HUES64 (cell line): ENCODE measurements at regions not wholly inside any gene's neighbourhood (a gene's known extent, or its start where the extent isn't known, plus 50 kb on each side); places are given as distances from the start of the nearest gene placed in this dataset.

Experiments
- H3K27ac ChIP-seq: 2 replicates; pipeline ENCODE4 v1.7.0; 2013; ENCODE audit warnings: low read depth, low read length, inconsistent platforms
- H3K27me3 ChIP-seq: 2 replicates; pipeline ENCODE4 v1.6.1; 2013; ENCODE audit warnings: mild to moderate bottlenecking, low read length; ENCODE audit not compliant: insufficient read depth
- H3K36me3 ChIP-seq: 2 replicates; pipeline ENCODE4 v1.6.1; 2013; ENCODE audit warnings: mild to moderate bottlenecking, low read length; ENCODE audit not compliant: insufficient read depth
- H3K4me1 ChIP-seq: 2 replicates; pipeline ENCODE4 v1.6.1; 2013; ENCODE audit warnings: mild to moderate bottlenecking, low read length, moderate library complexity; ENCODE audit not compliant: insufficient read depth
- H3K4me3 ChIP-seq: 2 replicates; pipeline ENCODE4 v1.5.1; 2013; ENCODE audit warnings: mild to moderate bottlenecking, low read length, moderate library complexity
- H3K9ac ChIP-seq: 2 replicates; pipeline ENCODE4 v1.6.1; 2013; ENCODE audit warnings: mild to moderate bottlenecking, low read depth, low read length
- H3K9me3 ChIP-seq: 2 replicates; pipeline ENCODE4 v1.6.1; 2013; ENCODE audit warnings: low read depth, low read length; ENCODE audit not compliant: insufficient read depth
- WGBS: fragments of 150-250, 120-280 bp; methylation state at CpG from one replicate; pipeline ENCODE4 v1.1.7; 2013; ENCODE audit warnings: missing lambda C conversion rate; 5-methylcytosine and 5-hydroxymethylcytosine counted together

DNA sequence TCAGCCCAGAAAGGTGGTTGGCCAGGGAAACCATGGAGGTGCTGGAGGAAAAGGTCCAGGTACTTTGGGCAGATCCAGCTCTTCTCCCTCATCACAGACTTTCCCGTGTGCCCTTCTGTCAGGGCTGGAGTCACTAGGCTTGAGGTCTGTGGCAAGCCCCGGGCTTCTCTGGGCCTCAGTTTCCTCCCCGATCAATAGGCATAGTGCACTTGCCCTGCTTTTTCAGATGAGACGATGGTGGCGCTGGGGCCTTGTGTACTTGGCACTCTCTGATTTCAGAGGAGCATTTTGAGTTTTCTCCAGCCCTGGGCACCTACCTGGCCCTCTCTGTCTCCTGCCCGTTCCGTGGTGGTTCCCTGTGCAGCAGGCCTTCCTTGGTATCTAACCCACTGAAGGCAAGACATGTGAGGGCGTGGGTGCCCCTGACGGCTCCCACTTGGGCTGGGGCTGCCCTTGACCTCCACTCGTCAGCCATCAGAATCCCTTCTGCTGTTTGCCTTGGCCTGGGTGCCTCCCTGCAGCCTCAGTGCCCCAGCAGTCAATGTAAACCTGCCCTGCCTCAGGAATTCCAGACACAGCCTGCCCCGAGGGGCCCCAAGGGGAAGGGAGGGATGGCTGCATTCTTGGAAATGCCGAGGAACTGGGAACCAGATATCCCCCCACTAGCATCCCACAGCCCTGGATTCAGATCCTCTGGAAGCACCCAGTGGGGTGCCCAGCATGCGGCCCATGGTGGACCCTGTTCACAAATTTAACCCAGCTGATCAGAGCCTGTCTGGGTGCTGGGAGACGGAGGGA is 66.3 kb upstream of the COL5A1 start:
- Histone ChIP-seq H3K27ac (no peak overlapping the region), H3K4me1 (no peaks in the 10 kb centered on the region), H3K27me3 (no peaks in the 10 kb centered on the region), H3K9me3 (no peaks in the 10 kb centered on the region), H3K4me3 (no peak overlapping the region), H3K9ac (no peak overlapping the region), H3K36me3 (no peaks in the 10 kb centered on the region)
- 85% methylated on average over 14 of the region's 14 CpGs for WGBS

DNA sequence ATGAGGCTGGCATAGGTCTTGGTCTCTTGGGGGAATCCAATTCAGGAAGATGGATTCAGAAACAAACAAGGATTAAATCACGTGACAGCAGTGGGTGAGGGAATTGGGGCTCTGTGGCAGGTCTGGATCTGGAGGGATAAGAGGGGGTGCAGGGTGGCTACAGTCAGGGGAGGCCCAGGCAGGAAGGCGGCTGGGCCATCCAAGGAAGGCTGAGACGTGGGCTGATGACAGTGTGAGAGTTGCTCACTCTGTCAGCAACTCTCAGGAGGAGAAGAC is 65.8 kb upstream of the COL5A1 start:
- Histone ChIP-seq H3K27me3 (no peaks in the 10 kb centered on the region), H3K9me3 (0 out of 2 replicates have a peak, but pooled peaks cover under 1% of the 10 kb centered on the region), H3K9ac (no peak overlapping the region), H3K36me3 (no peaks in the 10 kb centered on the region), H3K4me3 (no peak overlapping the region), H3K27ac (no peak overlapping the region), H3K4me1 (no peaks in the 10 kb centered on the region)
- 78% methylated on average over 3 of the region's 3 CpGs for WGBS

DNA sequence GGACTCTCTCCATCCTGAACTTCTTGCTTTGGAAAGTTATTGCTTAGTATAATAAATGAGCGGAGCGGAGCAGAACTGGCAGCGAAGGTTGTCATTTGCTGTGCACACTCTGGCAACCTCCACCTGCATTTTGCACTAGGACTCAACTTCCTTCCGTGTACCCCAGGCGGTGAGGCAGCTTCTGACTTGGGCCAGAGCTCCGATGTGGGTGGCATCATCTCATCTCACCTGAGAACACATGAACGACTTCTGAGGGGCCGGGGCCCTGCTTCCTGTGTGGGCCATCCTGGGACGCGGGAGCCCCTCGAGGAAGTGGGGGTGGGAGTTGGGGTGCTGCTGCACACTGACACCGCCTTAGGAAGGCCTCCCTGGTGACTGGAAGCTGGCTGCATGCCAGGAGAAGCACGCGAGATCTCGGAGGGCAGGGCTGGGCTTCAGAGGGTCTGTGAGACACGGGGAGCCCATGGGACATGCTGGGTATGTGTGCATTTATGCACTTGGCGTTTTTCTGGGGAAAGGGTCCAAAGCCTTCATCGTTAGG is 56.5 kb upstream of the COL5A1 start:
- Histone ChIP-seq H3K27ac (no peak overlapping the region), H3K9me3 (0 out of 2 replicates have a peak, but pooled peaks cover 4% of the 10 kb centered on the region), H3K27me3 (no peaks in the 10 kb centered on the region), H3K4me1 (no peaks in the 10 kb centered on the region), H3K4me3 (no peak overlapping the region), H3K36me3 (no peaks in the 10 kb centered on the region), H3K9ac (no peak overlapping the region)
- 89% methylated on average over 18 of the region's 18 CpGs for WGBS

DNA sequence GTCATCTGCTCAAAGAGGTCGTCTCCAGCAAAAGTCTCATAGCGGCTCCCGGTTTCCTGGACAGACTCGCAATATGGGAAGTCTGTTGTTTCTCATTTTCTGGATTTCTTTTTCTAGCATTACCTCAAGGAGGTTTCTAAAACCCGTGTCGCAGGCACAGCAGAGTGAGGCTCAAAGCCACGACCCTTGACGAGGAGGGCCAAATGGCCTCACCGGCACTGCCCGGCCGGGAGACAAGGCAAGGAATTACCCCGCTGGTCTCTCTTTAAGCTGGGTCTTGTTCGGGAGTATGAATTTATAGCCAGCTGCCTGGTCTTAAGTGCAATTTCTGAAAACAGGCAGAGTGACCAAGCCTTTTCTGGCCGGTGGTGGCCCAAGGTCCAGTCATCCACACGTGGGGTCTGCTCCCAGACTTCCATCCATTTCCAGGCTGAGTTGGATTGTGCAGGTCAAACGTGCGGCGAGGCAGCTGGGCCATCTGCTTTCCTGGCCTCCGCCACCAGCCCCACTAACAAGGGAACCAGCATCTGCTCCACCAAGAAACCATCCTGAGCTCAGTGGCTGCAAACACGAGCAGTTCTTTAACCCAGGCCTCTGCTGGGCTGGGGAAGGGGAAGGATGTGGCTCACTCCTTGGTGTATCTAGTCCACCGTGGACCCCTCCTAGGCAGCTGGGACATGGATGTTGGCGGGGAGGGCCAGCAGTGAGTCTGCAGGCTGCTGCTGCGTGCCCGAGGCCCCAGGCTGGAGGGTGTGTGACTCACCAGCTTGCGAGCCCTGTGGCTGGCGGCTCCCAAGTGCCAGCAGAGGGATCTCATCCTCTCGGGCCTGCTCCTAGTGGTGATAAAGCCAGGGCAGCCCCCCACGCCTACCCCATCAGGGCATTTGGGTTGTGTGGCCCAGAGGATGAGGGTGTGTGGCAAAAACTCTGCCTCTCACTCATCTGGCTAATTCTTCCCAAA is 55.6 kb upstream of the COL5A1 start:
- Histone ChIP-seq H3K9me3 (0 out of 2 replicates have a peak, but pooled peaks cover 1% of the 10 kb centered on the region), H3K4me1 (no peaks in the 10 kb centered on the region), H3K36me3 (no peaks in the 10 kb centered on the region), H3K27me3 (no peaks in the 10 kb centered on the region), H3K4me3 (no peak overlapping the region), H3K27ac (no peak overlapping the region), H3K9ac (no peak overlapping the region)
- 92% methylated on average over 28 of the region's 28 CpGs for WGBS

DNA sequence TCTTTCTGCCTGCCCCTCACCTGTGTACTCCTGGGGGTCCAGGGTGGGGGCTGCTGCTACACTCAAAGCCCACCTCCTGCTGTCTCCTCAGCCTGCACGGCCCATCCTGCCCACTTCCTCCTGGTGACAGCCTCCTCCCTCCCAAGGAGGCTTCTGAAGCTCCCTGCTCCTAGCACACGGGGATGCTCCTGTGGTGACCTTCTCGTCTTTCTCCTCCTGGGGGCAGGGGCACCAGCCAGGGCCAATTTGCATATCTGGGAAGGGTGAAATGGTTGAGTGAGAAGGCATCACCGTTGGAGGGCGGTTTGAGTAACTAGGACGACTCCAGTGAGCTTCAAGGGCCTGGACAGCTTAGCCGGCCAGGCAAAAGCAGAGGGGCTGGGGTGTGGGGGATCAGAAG is 51.9 kb upstream of the COL5A1 start:
- 47% methylated on average over 7 of the region's 7 CpGs for WGBS
- no peak overlapping the region for H3K4me3 ChIP-seq
- H3K9ac ChIP-seq, result no peak overlapping the region
- no peaks in the 10 kb centered on the region for H3K9me3 ChIP-seq
- no peaks in the 10 kb centered on the region for H3K27me3 ChIP-seq
- H3K27ac ChIP-seq, result no peak overlapping the region
- H3K36me3 ChIP-seq, result no peaks in the 10 kb centered on the region
- H3K4me1 ChIP-seq, result no peaks in the 10 kb centered on the region; the same call in 1 of the 2 replicates

DNA sequence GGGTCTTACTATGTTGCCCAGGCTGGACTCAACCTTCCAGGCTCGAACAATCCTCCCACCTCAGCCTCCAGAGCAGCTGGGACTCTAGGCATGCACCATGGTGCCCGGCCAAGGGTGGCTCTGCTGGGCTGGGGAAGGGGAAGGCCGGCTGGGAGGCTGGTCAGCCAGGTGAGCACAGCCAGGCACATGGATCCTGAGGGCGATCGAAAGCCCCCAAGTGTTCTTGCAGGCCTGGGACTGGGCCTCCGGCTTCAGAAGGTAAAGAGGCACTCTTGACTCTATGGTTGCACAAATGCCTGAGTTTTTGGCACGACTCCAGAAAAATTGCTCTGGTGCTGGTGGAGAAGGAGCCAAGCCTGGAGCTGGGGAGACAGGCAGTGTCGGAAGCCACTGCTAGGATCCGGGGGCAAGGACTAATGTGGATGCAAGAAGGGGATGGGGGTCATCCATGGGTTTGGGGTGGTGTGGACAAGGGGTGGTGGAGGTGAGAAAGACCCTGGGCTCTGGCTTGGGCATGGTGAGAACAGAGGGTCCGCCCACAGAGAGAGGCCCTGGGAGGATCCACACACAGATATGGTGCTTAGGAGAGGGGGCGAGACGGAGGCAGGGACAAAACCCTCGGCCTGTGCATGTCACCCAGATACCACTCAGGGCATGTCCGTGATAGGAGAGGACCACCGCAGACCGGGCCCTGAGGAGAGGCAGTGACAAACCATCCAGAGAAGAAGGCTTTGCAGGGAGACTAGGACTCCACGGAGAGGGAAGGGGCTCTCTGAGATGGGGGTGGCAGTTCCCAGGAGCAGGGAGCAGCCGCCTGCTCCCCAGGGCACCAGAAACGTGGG is 51.1 kb upstream of the COL5A1 start:
- Histone ChIP-seq H3K4me3 (no peak overlapping the region), H3K9ac (no peak overlapping the region), H3K36me3 (no peaks in the 10 kb centered on the region), H3K4me1 (no peaks in the 10 kb centered on the region; the same call in 1 of the 2 replicates), H3K27me3 (no peaks in the 10 kb centered on the region), H3K9me3 (no peaks in the 10 kb centered on the region), H3K27ac (no peak overlapping the region)
- 85% methylated on average over 19 of the region's 19 CpGs for WGBS

DNA sequence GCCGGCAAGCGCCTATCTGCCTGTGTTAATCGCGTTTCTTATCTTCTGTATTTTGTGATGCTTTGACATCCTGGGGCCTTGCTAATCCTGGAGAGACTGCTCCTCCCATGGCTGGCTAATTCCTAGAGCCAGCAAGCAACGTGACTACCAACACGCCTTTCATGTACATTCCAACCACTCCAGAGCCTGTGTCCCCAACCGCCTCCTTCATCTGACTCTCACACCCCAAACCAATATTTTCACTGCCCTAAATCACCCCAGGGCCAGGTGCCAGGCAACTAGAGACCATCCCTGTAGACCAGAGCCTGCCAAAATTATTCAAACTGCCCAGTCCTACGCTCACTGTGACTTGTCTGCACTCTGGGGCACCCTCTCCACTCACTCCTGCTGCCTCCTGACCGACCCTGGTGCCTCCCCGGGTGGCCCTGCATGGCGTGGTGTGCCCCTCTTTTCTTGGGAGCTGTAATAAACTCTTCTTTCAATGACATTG is 50.5 kb upstream of the COL5A1 start:
- WGBS, result 77% methylated on average over 11 of the region's 11 CpGs
- no peaks in the 10 kb centered on the region for H3K36me3 ChIP-seq
- peaks cover 3% of the 10 kb centered on the region; the same call in 1 of the 2 replicates for H3K9me3 ChIP-seq
- H3K4me1 ChIP-seq, result no peaks in the 10 kb centered on the region; the same call in 1 of the 2 replicates
- no peak overlapping the region for H3K9ac ChIP-seq
- no peak overlapping the region for H3K4me3 ChIP-seq
- no peak overlapping the region; the same call in 1 of the 2 replicates for H3K27ac ChIP-seq
- no peaks in the 10 kb centered on the region for H3K27me3 ChIP-seq

DNA sequence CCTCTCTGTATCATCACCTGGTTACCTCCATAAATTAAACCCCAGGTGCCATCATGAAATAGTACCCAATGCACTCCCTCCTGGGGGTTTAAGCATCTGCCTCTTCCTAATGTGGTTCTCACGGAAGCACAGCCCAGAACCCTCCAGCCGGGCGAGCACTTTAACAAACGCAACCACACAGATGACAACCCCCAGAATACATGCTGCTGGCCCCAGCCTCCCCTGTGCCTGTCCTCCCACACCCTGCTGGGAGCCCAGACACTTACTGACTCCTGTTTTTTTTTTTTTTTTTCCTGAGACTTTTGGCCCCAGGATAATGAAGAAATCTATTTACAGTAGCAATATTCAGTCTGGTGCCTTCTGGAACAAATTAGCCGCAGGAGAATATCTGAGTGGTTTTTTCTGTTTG is 50.0 kb upstream of the COL5A1 start:
- no peaks in the 10 kb centered on the region for H3K36me3 ChIP-seq
- H3K27ac ChIP-seq, result no peak overlapping the region; the same call in 1 of the 2 replicates
- WGBS, result 79% methylated on average over 5 of the region's 5 CpGs
- no peak overlapping the region for H3K4me3 ChIP-seq
- no peak overlapping the region for H3K9ac ChIP-seq
- peaks cover 4% of the 10 kb centered on the region; the same call in 1 of the 2 replicates for H3K9me3 ChIP-seq
- no peaks in the 10 kb centered on the region; the same call in 1 of the 2 replicates for H3K4me1 ChIP-seq
- no peaks in the 10 kb centered on the region for H3K27me3 ChIP-seq
